H9 (cell line): ENCODE measurements at regions not wholly inside any gene's neighbourhood (a gene's known extent, or its start where the extent isn't known, plus 50 kb on each side); places are given as distances from the start of the nearest gene placed in this dataset.

Experiments
- DNase-seq: peaks from one replicate; pipeline ENCODE4 v3.0.0-alpha.2; 2017
- H2AFZ ChIP-seq: one replicate; pipeline ENCODE4 v1.6.1; 2013; ENCODE audit warnings: mild to moderate bottlenecking, low read length, control low read depth, moderate library complexity
- H2AK5ac ChIP-seq: 2 replicates; pipeline ENCODE4 v1.6.1; 2013; ENCODE audit warnings: low read length, control low read depth, mixed read lengths; ENCODE audit not compliant: insufficient read length
- H2BK120ac ChIP-seq: one replicate; pipeline ENCODE4 v1.6.1; 2013; ENCODE audit warnings: low read depth, mild to moderate bottlenecking, low read length, control low read depth, inconsistent platforms; ENCODE audit not compliant: poor library complexity, severe bottlenecking
- H2BK12ac ChIP-seq: 2 replicates; pipeline ENCODE4 v1.6.1; 2013; ENCODE audit warnings: low read length, control low read depth, mixed read lengths, low read depth; ENCODE audit not compliant: insufficient read length
- H2BK15ac ChIP-seq: 2 replicates; pipeline ENCODE4 v1.6.1; 2013; ENCODE audit warnings: low read depth, low read length, control low read depth
- H2BK20ac ChIP-seq: one replicate; pipeline ENCODE4 v1.6.1; 2013; ENCODE audit warnings: low read depth, mild to moderate bottlenecking, low read length, control low read depth, inconsistent platforms; ENCODE audit not compliant: poor library complexity, severe bottlenecking
- H2BK5ac ChIP-seq: 2 replicates; pipeline ENCODE4 v1.6.1; 2013; ENCODE audit warnings: low read length, control low read depth, mixed read lengths; ENCODE audit not compliant: insufficient read length
- H3K14ac ChIP-seq: 2 replicates; pipeline ENCODE4 v1.6.1; 2013; ENCODE audit warnings: low read length, control low read depth; ENCODE audit not compliant: insufficient read depth
- H3K18ac ChIP-seq: 2 replicates; pipeline ENCODE4 v1.6.1; 2013; ENCODE audit warnings: low read depth, mild to moderate bottlenecking, mixed read lengths, low read length, control low read depth; ENCODE audit not compliant: insufficient read length
- H3K23ac ChIP-seq: 2 replicates; pipeline ENCODE4 v1.6.1; 2013; ENCODE audit warnings: low read length, control low read depth, mixed read lengths, low read depth; ENCODE audit not compliant: insufficient read length
- H3K23me2 ChIP-seq: 2 replicates; pipeline ENCODE4 v1.6.1; 2013; ENCODE audit warnings: low read depth, mild to moderate bottlenecking, mixed read lengths, low read length, control low read depth; ENCODE audit not compliant: insufficient read length, poor library complexity, severe bottlenecking
- H3K27ac ChIP-seq: 2 replicates; pipeline ENCODE4 v1.5.1; 2013; ENCODE audit warnings: low read length, control low read depth, mixed read lengths, low read depth; ENCODE audit not compliant: insufficient read length
- H3K27me3 ChIP-seq: 2 replicates; pipeline ENCODE4 v1.6.1; 2013; ENCODE audit warnings: low read length, control low read depth, inconsistent platforms; ENCODE audit not compliant: insufficient read depth
- H3K4ac ChIP-seq: 2 replicates; pipeline ENCODE4 v1.6.1; 2013; ENCODE audit warnings: low read depth, mild to moderate bottlenecking, control low read depth, inconsistent platforms, low read length, moderate library complexity
- H3K4me1 ChIP-seq: 2 replicates; pipeline ENCODE4 v1.6.1; 2013; ENCODE audit warnings: low read length, control low read depth, inconsistent platforms; ENCODE audit not compliant: insufficient read depth
- H3K4me2 ChIP-seq: 2 replicates; pipeline ENCODE4 v1.6.1; 2013; ENCODE audit warnings: low read length, control low read depth, mixed read lengths; ENCODE audit not compliant: insufficient read length, insufficient read depth
- H3K56ac ChIP-seq: 2 replicates; pipeline ENCODE4 v1.6.1; 2013; ENCODE audit warnings: low read depth, mild to moderate bottlenecking, mixed read lengths, low read length, control low read depth; ENCODE audit not compliant: insufficient read length
- H3K79me1 ChIP-seq: 2 replicates; pipeline ENCODE4 v1.6.1; 2013; ENCODE audit warnings: low read depth, mild to moderate bottlenecking, moderate library complexity, low read length, control low read depth, inconsistent platforms; ENCODE audit not compliant: insufficient read depth, poor library complexity, severe bottlenecking
- H3K79me2 ChIP-seq: 2 replicates; pipeline ENCODE4 v1.6.1; 2013; ENCODE audit warnings: low read length, control low read depth, inconsistent platforms; ENCODE audit not compliant: insufficient read depth
- H3K9ac ChIP-seq: 2 replicates; pipeline ENCODE4 v1.6.1; 2013; ENCODE audit warnings: low read length, control low read depth, mixed read lengths; ENCODE audit not compliant: insufficient read length; ENCODE audit errors: extremely low read depth
- H3K9me3 ChIP-seq: one replicate; pipeline ENCODE4 v1.6.1; 2013; ENCODE audit warnings: low read depth, low read length, inconsistent platforms; ENCODE audit not compliant: control insufficient read depth
- H3T11ph ChIP-seq: one replicate; pipeline ENCODE4 v1.6.1; 2013; ENCODE audit warnings: mild to moderate bottlenecking, low read length, control low read depth, inconsistent platforms
- H4K20me1 ChIP-seq: one replicate; pipeline ENCODE4 v1.6.1; 2013; ENCODE audit not compliant: control insufficient read depth, insufficient read length, insufficient read depth
- H4K5ac ChIP-seq: 2 replicates; pipeline ENCODE4 v1.6.1; 2013; ENCODE audit warnings: low read depth, mild to moderate bottlenecking, mixed read lengths, low read length, control low read depth; ENCODE audit not compliant: insufficient read length
- H4K8ac ChIP-seq: replicated peaks from 2 replicates; pipeline ENCODE4 v1.6.1; 2013; ENCODE audit warnings: low read length, control low read depth, mixed read lengths, low read depth; ENCODE audit not compliant: insufficient read length
- H4K91ac ChIP-seq: 2 replicates; pipeline ENCODE4 v1.6.1; 2013; ENCODE audit warnings: low read depth, mild to moderate bottlenecking, moderate library complexity, mixed read lengths, low read length, control low read depth; ENCODE audit not compliant: insufficient read length
- H3K27ac Mint-ChIP-seq, 3 experiments: 2 replicates in 2 of 3; 3 replicates in 1 of 3; pipeline ENCODE4 v1.8.0; 2020 to 2021; ENCODE audit warnings: mixed read lengths in 3 of 3, mild to moderate bottlenecking in 1 of 3, moderate library complexity in 1 of 3
- H3K27me3 Mint-ChIP-seq: 2 replicates; pipeline ENCODE4 v1.8.0; 2021; ENCODE audit warnings: low read depth, mild to moderate bottlenecking, moderate library complexity, mixed read lengths
- H3K36me3 Mint-ChIP-seq, 3 experiments: 2 replicates in 2 of 3; 3 replicates in 1 of 3; pipeline ENCODE4 v1.8.0; 2020 to 2021; ENCODE audit warnings: low read depth in 3 of 3, mixed read lengths in 3 of 3; ENCODE audit not compliant: insufficient read depth in 1 of 3
- H3K4me1 Mint-ChIP-seq, 2 experiments: 2 replicates each; pipeline ENCODE4 v1.8.0; 2020; ENCODE audit warnings: mixed read lengths in 2 of 2
- H3K4me3 Mint-ChIP-seq, 2 experiments: 2 replicates in 1 of 2; 3 replicates in 1 of 2; pipeline ENCODE4 v1.8.0; 2020 to 2021; ENCODE audit warnings: mild to moderate bottlenecking in 2 of 2, mixed read lengths in 2 of 2, moderate library complexity in 1 of 2
- H3K9me3 Mint-ChIP-seq, 2 experiments: 2 replicates in 1 of 2; 3 replicates in 1 of 2; pipeline ENCODE4 v1.8.0; 2020; ENCODE audit warnings: mild to moderate bottlenecking in 2 of 2, mixed read lengths in 2 of 2, moderate library complexity in 1 of 2
- CTCF ChIP-seq: fragments of 200-600 bp; sonication (generic); conservative IDR thresholded peaks from 3 replicates; pipeline ENCODE4 v1.8.0; 2021; ENCODE audit warnings: antibody characterized with exemption, mild to moderate bottlenecking
- WGBS: extraction: QIAGEN DNeasy Blood & Tissue Kit; methylation state at CpG from one replicate; pipeline ENCODE4 v1.1.7; 2013; ENCODE audit warnings: missing lambda C conversion rate, low lambda C conversion rate, mixed read lengths; ENCODE audit not compliant: insufficient read length; ENCODE audit errors: extremely low coverage; 5-methylcytosine and 5-hydroxymethylcytosine counted together

GRCh38 chr1:29767769-29768425, 531.6 kb downstream of the PTPRU start:
- Histone ChIP-seq H4K8ac (no peak overlapping the region), H4K91ac (no peak overlapping the region), H3K23ac (no peak overlapping the region), H3K4me2 (no peak overlapping the region), H4K20me1 (no peaks in the 10 kb centered on the region), H3K9ac (no peak overlapping the region), H2BK15ac (no peak overlapping the region), H3K79me1 (no peaks in the 10 kb centered on the region), H3K27ac (no peak overlapping the region), H3K18ac (no peak overlapping the region), H3K4me1 (no peaks in the 10 kb centered on the region), H3K14ac (no peak overlapping the region), H2BK5ac (no peak overlapping the region), H3K4ac (no peak overlapping the region), H4K5ac (no peak overlapping the region), H3T11ph (no peak overlapping the region), H3K56ac (no peak overlapping the region), H3K27me3 (no peaks in the 10 kb centered on the region), H2AK5ac (no peak overlapping the region), H2AFZ (no peak overlapping the region), H3K79me2 (no peaks in the 10 kb centered on the region), H2BK12ac (no peak overlapping the region), H3K23me2 (no peaks in the 10 kb centered on the region), H2BK120ac (no peak overlapping the region), H3K9me3 (no peaks in the 10 kb centered on the region), H2BK20ac (no peak overlapping the region)
- Mint-ChIP-seq H3K36me3 (no peaks in the 10 kb centered on the region), H3K4me1 (no peaks in the 10 kb centered on the region; a peak in 1 of 4 replicates), H3K4me3 (no peak overlapping the region), H3K27me3 (peaks cover 22% of the 10 kb centered on the region), H3K9me3 (peaks cover 2 to 3% of the 10 kb centered on the region in 2 experiments; a peak in 2 of 5 replicates), H3K27ac (no peak overlapping the region)
- no peak for TF ChIP-seq CTCF
- WGBS = no CpG with 5 or more reads among the region's 11 CpGs
- no peak for DNase-seq
